Vagina (tissue), 2 donors: ENCODE measurements at regions not wholly inside any gene's neighbourhood (a gene's known extent, or its start where the extent isn't known, plus 50 kb on each side); places are given as distances from the start of the nearest gene placed in this dataset.

Experiments
- POLR2A ChIP-seq, 2 donors: fragments of 450-650 bp; IDR thresholded peaks; one replicate each; pipeline ENCODE4 v1.6.1; 2017; ENCODE audit warnings: antibody characterized with exemption in 2 of 2, mild to moderate bottlenecking in 2 of 2, moderate library complexity in 2 of 2
- POLR2AphosphoS5 ChIP-seq, 2 donors: sonication (generic); formaldehyde crosslinking; IDR thresholded peaks; one replicate each; pipeline ENCODE4 v1.9.0; 2017; ENCODE audit warnings: antibody characterized with exemption in 2 of 2, mild to moderate bottlenecking in 2 of 2, low read depth in 1 of 2; ENCODE audit not compliant: insufficient read depth in 1 of 2
- TF ChIP-seq, protein P1 (sequence below), 3 experiments: fragments of 450-650 bp in 2 of 3; fragments of 200-600 bp in 1 of 3; sonication (generic) in 1 of 3; IDR thresholded peaks; one replicate each; pipeline ENCODE4 v1.5.1; 2017 to 2019; ENCODE audit warnings: antibody characterized with exemption in 3 of 3, mild to moderate bottlenecking in 2 of 3, moderate library complexity in 2 of 3

- TF ChIP-seq, protein P1, sequence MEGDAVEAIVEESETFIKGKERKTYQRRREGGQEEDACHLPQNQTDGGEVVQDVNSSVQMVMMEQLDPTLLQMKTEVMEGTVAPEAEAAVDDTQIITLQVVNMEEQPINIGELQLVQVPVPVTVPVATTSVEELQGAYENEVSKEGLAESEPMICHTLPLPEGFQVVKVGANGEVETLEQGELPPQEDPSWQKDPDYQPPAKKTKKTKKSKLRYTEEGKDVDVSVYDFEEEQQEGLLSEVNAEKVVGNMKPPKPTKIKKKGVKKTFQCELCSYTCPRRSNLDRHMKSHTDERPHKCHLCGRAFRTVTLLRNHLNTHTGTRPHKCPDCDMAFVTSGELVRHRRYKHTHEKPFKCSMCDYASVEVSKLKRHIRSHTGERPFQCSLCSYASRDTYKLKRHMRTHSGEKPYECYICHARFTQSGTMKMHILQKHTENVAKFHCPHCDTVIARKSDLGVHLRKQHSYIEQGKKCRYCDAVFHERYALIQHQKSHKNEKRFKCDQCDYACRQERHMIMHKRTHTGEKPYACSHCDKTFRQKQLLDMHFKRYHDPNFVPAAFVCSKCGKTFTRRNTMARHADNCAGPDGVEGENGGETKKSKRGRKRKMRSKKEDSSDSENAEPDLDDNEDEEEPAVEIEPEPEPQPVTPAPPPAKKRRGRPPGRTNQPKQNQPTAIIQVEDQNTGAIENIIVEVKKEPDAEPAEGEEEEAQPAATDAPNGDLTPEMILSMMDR (IDR thresholded peaks at IDR 0.05), result no peak
- TF ChIP-seq POLR2A (IDR thresholded peaks at IDR 0.05), result no peak
- TF ChIP-seq POLR2AphosphoS5 (IDR thresholded peaks at IDR 0.05; ENCODE audit: insufficient read depth in 1 of 2, low read depth in 1 of 2), result no peak
Observed at GRCh38 chr2:144041612-144042011, 478.3 kb downstream of the ZEB2 start.
